K562 (cell line): ENCODE measurements at regions not wholly inside any gene's neighbourhood (a gene's known extent, or its start where the extent isn't known, plus 50 kb on each side); places are given as distances from the start of the nearest gene placed in this dataset.
"Not testable (repeated sequence)": the region's sequence is repeated elsewhere in the genome, so short reads cannot be mapped to it uniquely, and the experiment has no call there.

Source experiments
- ATAC-seq: fragments of 200-7000 bp; cut with Tn5 transposase; 3 replicates; pipeline ENCODE4 v1.9.1; 2020; ENCODE audit warnings: moderate library complexity
- BruUV-seq: library from RNA; stranded (reverse); fragments of 400-500 nt; replicated peaks from 2 replicates; lab custom pipeline; 2021; lab: Mats Ljungman, UMichigan
- CTCF ChIA-PET: fragments of 300-600 bp; formaldehyde crosslinking; extraction: SDS; loops from one replicate; lab custom pipeline; 2021; ENCODE audit warnings: low intra/inter-chr PET ratio; lab: Yijun Ruan, JAX
- POLR2A ChIA-PET: fragments of 300-600, 350-650 bp; sonication (Branson Sonifier 250); formaldehyde crosslinking; extraction: SDS; loops from one replicate; lab custom pipeline; 2021; ENCODE audit warnings: antibody characterized with exemption, inconsistent platforms; lab: Yijun Ruan, JAX
- DNase-seq, 4 experiments: peaks; one replicate each; pipeline versions ENCODE4 v3.0.0 to v3.0.0-alpha.2; 2011 to 2018; ENCODE audit warnings: low spot score in 3 of 4, mixed read lengths in 3 of 4; ENCODE audit errors: extremely low read depth in 1 of 4
- FAIRE-seq: peaks from 2 replicates; lab custom pipeline; 2011; peaks lifted over from hg19 to GRCh38; lab: Jason Lieb, UNC
- H2AFZ ChIP-seq: 2 replicates; pipeline ENCODE4 v1.6.0; 2011; ENCODE audit warnings: low read depth, low read length, control low read depth, inconsistent platforms
- H3K27ac ChIP-seq: fragments of 200-600 bp; 3 replicates; pipeline ENCODE4 v1.8.0; 2011; ENCODE audit warnings: low read depth, mild to moderate bottlenecking, control low read depth, inconsistent platforms, low read length, moderate library complexity, mixed read lengths; ENCODE audit errors: extremely low read depth
- H3K27me3 ChIP-seq, 2 experiments: fragments of 300-600 bp in 1 of 2; 2 replicates in 1 of 2; 3 replicates in 1 of 2; pipeline versions ENCODE4 v1.6.0 to v1.8.0; 2011; ENCODE audit warnings: inconsistent platforms in 2 of 2, low read length in 2 of 2, mild to moderate bottlenecking in 1 of 2, mixed read lengths in 1 of 2, moderate library complexity in 1 of 2; ENCODE audit not compliant: control insufficient read depth in 2 of 2, insufficient read depth in 2 of 2
- H3K36me3 ChIP-seq: fragments of 300-600 bp; 3 replicates; pipeline ENCODE4 v1.8.0; 2011; ENCODE audit warnings: mild to moderate bottlenecking, low read length, inconsistent platforms; ENCODE audit not compliant: control insufficient read depth, insufficient read depth
- H3K4me1 ChIP-seq, 2 experiments: fragments of 200-600 bp in 1 of 2; replicated peaks in 1 of 2; 2 replicates in 1 of 2; 3 replicates in 1 of 2; pipeline versions ENCODE4 v1.5.1 to v1.8.0; 2011; ENCODE audit warnings: inconsistent platforms in 2 of 2, low read length in 2 of 2, mild to moderate bottlenecking in 1 of 2, mixed read lengths in 1 of 2, moderate library complexity in 1 of 2; ENCODE audit not compliant: control insufficient read depth in 2 of 2, insufficient read depth in 2 of 2
- H3K4me2 ChIP-seq: 2 replicates; pipeline ENCODE4 v1.6.1; 2011; ENCODE audit warnings: low read length, control low read depth, inconsistent platforms, mixed read lengths; ENCODE audit not compliant: insufficient read depth
- H3K4me3 ChIP-seq: fragments of 200-600 bp; sonication (generic), shearing (Covaris generic); 2 replicates; pipeline ENCODE4 v1.5.1; 2016; ENCODE audit warnings: control low read depth, inconsistent platforms
- H3K79me2 ChIP-seq: fragments of 200-600 bp; 3 replicates; pipeline ENCODE4 v1.8.0; 2011; ENCODE audit warnings: low read length, inconsistent platforms; ENCODE audit not compliant: control insufficient read depth, insufficient read depth
- H3K9ac ChIP-seq, 2 experiments: 2 replicates each; pipeline versions ENCODE4 v1.6.0 to v1.6.1; 2011; ENCODE audit warnings: low read depth in 2 of 2, low read length in 2 of 2, control low read depth in 1 of 2, inconsistent platforms in 1 of 2, mild to moderate bottlenecking in 1 of 2, mixed read lengths in 1 of 2; ENCODE audit not compliant: insufficient read depth in 1 of 2
- H3K9me1 ChIP-seq: one replicate; pipeline ENCODE4 v1.6.0; 2011; ENCODE audit warnings: inconsistent platforms, mild to moderate bottlenecking, low read length, moderate library complexity; ENCODE audit not compliant: control insufficient read depth, insufficient read depth
- H3K9me3 ChIP-seq: replicated peaks from 2 replicates; pipeline ENCODE4 v1.5.1; 2011; ENCODE audit warnings: low read depth, low read length, inconsistent platforms; ENCODE audit not compliant: control insufficient read depth, insufficient read depth
- H4K20me1 ChIP-seq: replicated peaks from 2 replicates; pipeline ENCODE4 v1.6.1; 2011; ENCODE audit warnings: low read length, inconsistent platforms, mixed read lengths; ENCODE audit not compliant: control insufficient read depth, insufficient read depth
- MCM7 ChIP-seq, 2 experiments: fragments of 450-650 bp; IDR thresholded peaks; 2 replicates each; pipeline ENCODE4 v1.6.1; 2016 to 2018
- ZNF384 ChIP-seq: IDR thresholded peaks from 2 replicates; pipeline ENCODE4 v1.6.1; 2012; ENCODE audit warnings: low read depth, low read length, improper control_type of control experiment
- WGBS: fragments of 100-300 bp; shearing (Covaris generic); methylation state at CpG from one replicate; pipeline ENCODE4 v1.1.6; 2016; ENCODE audit warnings: low coverage, mixed read lengths; ENCODE audit not compliant: insufficient coverage; ENCODE audit errors: missing lambda C conversion rate; 5-methylcytosine and 5-hydroxymethylcytosine counted together
- in situ Hi-C: fragments of 300-500 bp; cut with MboI; formaldehyde crosslinking; loops from 4 replicates; pipeline ENCODE4 v1.15.0; 2018; ENCODE audit warnings: inconsistent platforms, mixed read lengths
- intact Hi-C: fragments of 100-400 bp; cut with micrococcal nuclease; formaldehyde crosslinking; loops from 2 replicates; pipeline ENCODE4 v1.14.2; 2022
- TF ChIP-seq, protein P1 (sequence below), 2 experiments: fragments of 450-650 bp in 1 of 2; sonication (generic) in 1 of 2; formaldehyde crosslinking in 1 of 2; IDR thresholded peaks; 2 replicates each; pipeline versions ENCODE4 v1.7.1 to v1.9.0; 2016 to 2022; ENCODE audit warnings: inconsistent platforms in 1 of 2, mild to moderate bottlenecking in 1 of 2, missing genetic modification reagents in 1 of 2

DNA sequence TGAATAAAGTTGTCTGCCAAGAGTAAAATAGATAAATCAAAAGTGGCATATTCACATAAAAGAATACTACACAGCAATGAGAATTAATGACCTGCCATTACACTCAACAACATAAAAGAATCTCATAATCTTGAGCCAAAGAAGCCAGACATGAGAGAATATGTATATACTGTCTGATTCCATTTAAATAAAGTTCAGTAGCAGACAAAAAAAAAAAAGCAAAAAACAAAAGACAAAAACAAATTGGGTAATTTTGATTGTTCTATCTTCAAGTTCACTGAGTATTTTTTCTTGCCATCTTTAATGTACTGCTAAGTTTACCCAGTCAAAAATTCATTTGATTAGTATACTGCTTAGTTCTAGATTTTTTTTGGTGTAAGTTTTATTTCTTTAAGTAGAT is 87.9 kb upstream of the TRPC7 start:
- Histone ChIP-seq H3K9me3 (no peaks in the 10 kb centered on the region), H3K4me3 (no peak overlapping the region), H3K79me2 (no peaks in the 10 kb centered on the region), H3K27ac (no peak overlapping the region), H3K9me1 (no peaks in the 10 kb centered on the region), H3K27me3 (peaks cover 2 to 5% of the 10 kb centered on the region in 2 experiments; a peak in 4 of 5 replicates), H3K9ac (no peak overlapping the region), H3K36me3 (no peaks in the 10 kb centered on the region), H3K4me2 (no peak overlapping the region), H4K20me1 (no peaks in the 10 kb centered on the region), H3K4me1 (no peaks in the 10 kb centered on the region), H2AFZ (no peak overlapping the region)
- no TSS peak for BruUV-seq
- ATAC-seq = no peak
- POLR2A ChIA-PET = no interaction called here
- DNase-seq = no peak
- no peak for FAIRE-seq
- peak; percentile 58 for TF ChIP-seq ZNF384
- TF ChIP-seq, protein P1, sequence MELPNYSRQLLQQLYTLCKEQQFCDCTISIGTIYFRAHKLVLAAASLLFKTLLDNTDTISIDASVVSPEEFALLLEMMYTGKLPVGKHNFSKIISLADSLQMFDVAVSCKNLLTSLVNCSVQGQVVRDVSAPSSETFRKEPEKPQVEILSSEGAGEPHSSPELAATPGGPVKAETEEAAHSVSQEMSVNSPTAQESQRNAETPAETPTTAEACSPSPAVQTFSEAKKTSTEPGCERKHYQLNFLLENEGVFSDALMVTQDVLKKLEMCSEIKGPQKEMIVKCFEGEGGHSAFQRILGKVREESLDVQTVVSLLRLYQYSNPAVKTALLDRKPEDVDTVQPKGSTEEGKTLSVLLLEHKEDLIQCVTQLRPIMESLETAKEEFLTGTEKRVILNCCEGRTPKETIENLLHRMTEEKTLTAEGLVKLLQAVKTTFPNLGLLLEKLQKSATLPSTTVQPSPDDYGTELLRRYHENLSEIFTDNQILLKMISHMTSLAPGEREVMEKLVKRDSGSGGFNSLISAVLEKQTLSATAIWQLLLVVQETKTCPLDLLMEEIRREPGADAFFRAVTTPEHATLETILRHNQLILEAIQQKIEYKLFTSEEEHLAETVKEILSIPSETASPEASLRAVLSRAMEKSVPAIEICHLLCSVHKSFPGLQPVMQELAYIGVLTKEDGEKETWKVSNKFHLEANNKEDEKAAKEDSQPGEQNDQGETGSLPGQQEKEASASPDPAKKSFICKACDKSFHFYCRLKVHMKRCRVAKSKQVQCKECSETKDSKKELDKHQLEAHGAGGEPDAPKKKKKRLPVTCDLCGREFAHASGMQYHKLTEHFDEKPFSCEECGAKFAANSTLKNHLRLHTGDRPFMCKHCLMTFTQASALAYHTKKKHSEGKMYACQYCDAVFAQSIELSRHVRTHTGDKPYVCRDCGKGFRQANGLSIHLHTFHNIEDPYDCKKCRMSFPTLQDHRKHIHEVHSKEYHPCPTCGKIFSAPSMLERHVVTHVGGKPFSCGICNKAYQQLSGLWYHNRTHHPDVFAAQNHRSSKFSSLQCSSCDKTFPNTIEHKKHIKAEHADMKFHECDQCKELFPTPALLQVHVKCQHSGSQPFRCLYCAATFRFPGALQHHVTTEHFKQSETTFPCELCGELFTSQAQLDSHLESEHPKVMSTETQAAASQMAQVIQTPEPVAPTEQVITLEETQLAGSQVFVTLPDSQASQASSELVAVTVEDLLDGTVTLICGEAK (IDR thresholded peaks at IDR 0.05) = peak; percentile 85
- TF ChIP-seq, protein P1 (CRISPR knock-in tag; IDR thresholded peaks at IDR 0.05) = 0 out of 2 replicates have a peak, but pooled peaks have one; percentile 18
- no peak for TF ChIP-seq MCM7 (IDR thresholded peaks at IDR 0.05)
- in situ Hi-C loops (no loop called here), intact Hi-C loops (no loop called here)
- CTCF ChIA-PET = interaction anchor here (0.5 kb wide), 1 partner anchor 13 kb away, joined by 3 read pairs; no protein-coding TSS in a partner anchor

DNA sequence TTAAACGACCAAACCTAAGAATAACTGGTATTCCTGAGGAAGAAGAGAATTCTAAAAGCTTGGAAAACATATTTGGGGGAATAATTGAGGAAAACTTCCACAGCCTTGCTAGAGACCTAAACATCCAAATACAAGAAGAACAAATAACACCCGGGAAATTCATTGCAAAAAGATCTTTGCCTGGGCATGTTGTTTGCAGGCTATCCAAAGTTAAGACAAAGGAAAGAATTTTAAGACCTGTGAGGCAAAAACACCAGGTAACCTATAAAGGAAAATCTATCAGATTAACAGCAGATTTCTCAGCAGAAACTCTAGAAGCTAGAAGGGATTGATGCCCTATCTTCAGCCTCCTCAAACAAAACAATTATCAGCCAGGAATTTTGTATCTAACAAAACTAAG is 82.2 kb upstream of the TRPC7 start:
- H3K27ac ChIP-seq, in situ Hi-C loops, CTCF ChIA-PET: not testable (repeated sequence)

More for the DNA sequence above, 82.2 kb upstream of the TRPC7 start:
- DNase-seq, H3K4me3 ChIP-seq, H3K9me3 ChIP-seq, H4K20me1 ChIP-seq, H3K4me1 ChIP-seq, H3K79me2 ChIP-seq, intact Hi-C loops, BruUV-seq, H3K36me3 ChIP-seq, ATAC-seq, POLR2A ChIA-PET, H3K9me1 ChIP-seq, FAIRE-seq, H3K9ac ChIP-seq, H3K4me2 ChIP-seq, H2AFZ ChIP-seq: not testable (repeated sequence)
- 0% methylated on average over 2 of the region's 2 CpGs for WGBS
- H3K27me3 ChIP-seq = peaks cover 0 to 20% of the 10 kb centered on the region in 2 experiments; a peak in 3 of 5 replicates
